ENCODE measurements at regions not wholly inside any gene's neighbourhood (a gene's known extent, or its start where the extent isn't known, plus 50 kb on each side); places are given as distances from the start of the nearest gene placed in this dataset.

- DNase-seq: no peak
Measured at GRCh38 chr18:24741321-24741720, 280.9 kb downstream of the HRH4 start.

DNA sequence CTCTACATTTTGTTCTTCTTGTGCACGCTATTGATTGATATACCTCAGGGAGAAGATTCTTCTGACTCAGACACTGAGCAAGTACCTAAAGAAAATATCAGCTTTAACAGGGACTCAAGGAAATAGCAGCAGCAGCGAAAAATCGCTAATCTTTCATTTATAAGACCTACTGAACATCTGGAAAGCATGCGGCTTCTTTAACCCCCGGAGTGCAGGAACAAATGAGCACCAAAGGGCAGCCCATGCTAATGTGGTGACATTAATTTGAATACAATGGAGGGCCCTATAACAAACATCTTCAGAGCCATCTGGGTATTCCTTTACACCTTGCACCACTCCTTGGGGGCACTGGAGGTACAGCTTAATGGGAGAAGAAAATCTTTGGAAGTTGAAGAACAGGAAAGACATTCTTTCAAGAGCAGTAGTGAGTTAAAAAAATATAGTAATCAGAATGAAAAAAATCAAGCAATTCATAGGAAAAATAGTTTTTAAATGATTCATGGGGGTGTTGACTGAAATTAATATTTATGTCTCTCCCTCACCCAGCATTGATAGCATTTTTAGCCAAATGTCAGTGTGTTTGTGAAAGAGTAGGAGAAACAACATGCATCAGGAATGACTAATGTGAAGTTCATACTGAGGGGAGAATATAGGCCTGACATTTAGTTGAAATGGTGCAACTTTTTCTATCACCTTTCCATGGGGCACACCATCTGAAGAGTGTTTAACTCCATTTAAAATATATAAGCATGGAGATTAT, 281.7 kb downstream of the HRH4 start:
- no peak for DNase-seq

DNA sequence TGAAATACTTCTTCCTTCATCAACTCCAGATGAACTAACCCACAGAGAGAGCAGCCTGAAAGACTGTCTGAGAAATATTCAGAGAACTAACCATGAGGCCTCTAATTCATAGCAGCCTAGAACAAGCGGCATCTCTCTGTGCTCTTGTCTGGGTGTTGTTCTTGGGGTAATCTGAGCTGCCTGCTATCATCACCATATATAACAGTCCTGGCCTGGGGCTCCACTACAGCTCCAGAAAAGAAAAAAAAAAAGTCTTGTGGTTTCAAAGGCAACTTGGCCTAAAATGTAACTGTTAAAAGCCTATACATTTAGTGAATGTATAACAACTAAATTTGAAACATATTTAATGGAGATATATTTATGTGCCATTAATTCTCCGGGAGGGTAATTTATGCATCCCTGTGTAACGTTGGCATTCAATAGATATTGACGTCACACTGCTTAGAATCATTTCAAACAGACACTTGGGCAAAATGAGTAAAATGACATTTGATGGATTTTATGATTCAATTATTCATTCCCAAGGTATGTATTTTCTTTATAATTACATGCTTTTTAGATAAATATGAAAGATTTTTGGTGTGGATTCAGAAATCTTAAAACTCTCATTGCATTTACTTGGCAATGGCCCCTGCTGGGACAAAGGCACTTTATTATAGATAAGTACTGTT, 294.3 kb downstream of the HRH4 start:
- DNase-seq: no peak

DNA sequence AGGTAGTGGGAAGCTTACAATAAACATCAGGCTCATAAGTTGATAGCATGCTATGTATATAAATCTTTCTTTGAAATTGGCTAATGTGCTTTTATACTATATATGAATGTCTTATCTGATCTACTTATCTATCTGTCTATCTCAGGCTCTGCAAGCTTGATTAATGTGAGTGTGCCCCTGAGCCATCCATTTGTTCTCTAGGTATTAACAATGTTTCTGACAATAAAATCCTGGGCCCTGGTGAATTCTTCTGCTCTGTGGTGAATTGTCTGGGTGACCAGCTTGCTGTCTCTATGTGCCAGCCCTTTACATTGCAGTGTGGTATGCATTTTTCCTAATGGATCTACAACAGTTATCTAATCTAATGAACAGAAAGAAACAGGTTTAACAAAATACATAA, 295.9 kb downstream of the HRH4 start:
- DNase-seq: no peak

GRCh38 chr18:24757134-24757533, 296.7 kb downstream of the HRH4 start:
- no peak for DNase-seq

- DNase-seq: no peak
Measured at GRCh38 chr18:24761765-24762164, 301.3 kb downstream of the HRH4 start.

DNA sequence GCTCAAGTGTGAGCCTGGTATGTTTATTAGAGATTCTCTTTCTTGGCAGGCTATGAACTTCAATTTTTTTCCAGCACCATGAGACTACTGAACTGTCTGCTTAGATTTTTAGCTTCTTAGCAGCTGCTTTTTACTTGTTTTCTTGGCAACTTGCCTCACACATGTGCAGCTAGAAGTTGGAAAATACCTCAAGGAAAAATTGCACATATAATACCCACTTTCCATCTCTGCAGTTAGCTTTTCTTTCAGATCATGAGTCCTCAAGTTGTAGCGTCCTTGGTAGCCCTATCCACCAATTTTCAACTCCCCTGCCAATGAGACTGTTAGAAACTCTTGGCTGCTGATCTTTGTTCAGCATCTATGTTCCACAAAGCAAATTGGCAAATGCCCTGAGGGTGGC, 302.1 kb downstream of the HRH4 start:
- no peak for DNase-seq

- no peak for DNase-seq
Measured at GRCh38 chr18:24763765-24764513, 303.5 kb downstream of the HRH4 start.

GRCh38 chr18:24764766-24765165, 304.3 kb downstream of the HRH4 start:
- no peak for DNase-seq

GRCh38 chr18:24766376-24766775, 305.9 kb downstream of the HRH4 start:
- DNase-seq: no peak

DNA sequence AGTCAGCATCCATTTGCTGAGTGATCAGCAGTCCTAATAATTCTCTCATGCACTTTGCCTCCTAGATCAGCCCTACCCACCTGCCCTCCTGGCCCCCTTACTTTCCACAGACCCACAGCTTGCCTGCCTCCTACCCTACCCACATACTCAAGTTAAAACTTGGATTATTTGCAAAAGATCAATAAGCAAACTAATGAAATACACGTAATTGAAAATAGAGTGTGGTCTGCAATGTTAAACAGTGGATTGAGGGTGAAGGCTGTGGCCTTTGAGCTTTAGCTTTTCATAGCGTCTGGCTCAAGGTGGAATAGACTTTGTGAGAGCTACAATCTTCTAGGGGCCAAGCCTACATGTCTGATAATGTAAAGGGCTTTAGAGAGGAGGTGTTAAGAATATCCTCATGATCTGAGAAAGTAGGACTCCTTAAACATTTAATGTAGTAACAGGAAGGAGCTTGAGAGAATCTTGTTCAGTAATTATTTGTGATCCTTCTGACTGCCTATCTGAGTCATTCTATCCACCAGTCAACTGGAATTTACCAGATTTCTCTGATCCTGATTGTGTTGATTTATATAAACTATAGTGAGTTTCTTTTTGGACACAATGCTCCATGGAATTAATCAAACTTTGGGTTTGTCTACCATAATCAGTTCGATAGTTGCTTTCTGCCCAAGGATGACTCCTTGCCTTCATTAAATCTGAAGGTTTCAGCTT, 310.0 kb downstream of the HRH4 start:
- DNase-seq: no peak

- DNase-seq: no peak
Measured at GRCh38 chr18:24771300-24771699, 310.9 kb downstream of the HRH4 start.

DNA sequence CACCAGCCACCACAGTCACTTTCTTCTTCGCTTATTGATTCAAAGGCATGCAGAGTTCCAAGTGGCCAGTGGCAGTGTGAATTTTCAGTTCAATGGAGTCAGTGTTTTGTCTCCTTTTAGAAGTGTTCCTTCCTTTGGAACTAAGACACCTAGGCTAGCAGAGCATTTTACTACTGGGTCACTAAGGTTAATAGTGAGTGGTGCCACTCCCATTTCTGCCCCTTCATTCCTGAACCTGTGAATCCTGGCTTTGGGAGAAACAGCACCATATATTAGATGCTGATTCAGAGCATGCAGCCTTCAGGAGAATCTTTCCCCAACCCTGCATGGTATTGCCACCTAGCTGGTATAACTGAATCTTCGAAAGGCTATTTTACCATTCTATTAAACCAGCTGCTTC, 312.7 kb downstream of the HRH4 start:
- no peak for DNase-seq

- DNase-seq: no peak
Measured at GRCh38 chr18:24776019-24776418, 315.6 kb downstream of the HRH4 start.

DNA sequence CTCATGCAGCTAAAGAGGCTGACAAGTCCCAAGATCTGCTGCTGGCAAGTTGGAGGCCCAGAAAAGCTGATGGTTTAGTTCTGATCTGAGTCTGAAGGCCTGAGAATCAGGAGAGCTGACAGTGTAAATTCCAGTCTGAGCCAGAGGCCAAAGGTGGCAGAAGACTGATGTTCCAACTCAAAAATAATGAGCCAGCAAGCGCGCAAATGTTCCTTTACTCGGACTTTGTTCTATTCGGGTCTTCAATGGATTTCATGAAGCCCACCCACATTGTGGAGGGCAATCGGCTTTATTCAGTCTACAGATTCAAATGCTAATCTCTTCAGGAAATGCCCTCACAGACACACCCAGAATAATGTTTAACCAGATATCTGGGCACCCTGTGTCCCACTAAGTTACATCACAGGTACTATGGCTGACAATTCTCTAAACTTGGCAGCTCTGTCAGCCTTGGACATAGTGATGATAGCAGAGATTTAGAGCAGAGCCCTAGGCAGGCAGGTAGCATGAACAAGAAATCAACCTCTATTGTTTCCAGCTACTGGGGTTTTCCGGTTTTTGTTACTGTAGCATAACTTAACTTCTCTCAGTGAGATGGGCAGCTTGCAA, 318.5 kb downstream of the HRH4 start:
- no peak for DNase-seq

DNA sequence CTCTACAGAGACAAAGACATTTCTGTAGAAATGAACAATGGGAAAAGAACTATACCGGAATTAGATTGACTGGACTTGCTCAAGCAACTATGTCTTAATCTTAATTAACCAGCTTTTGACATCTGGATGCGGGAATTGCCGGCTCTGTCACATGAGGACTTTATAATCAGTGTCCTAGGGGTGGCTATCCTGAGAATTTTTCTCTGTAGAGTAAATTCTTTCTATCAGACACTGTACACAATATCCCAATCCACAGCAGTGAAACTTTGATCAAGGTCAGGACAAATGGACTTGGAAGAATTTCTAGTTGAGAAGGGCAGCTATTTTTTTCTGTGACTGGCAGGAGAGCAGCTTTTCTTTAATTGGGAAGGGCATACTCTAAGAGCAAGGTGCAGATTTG, 322.1 kb downstream of the HRH4 start:
- DNase-seq: no peak

DNA sequence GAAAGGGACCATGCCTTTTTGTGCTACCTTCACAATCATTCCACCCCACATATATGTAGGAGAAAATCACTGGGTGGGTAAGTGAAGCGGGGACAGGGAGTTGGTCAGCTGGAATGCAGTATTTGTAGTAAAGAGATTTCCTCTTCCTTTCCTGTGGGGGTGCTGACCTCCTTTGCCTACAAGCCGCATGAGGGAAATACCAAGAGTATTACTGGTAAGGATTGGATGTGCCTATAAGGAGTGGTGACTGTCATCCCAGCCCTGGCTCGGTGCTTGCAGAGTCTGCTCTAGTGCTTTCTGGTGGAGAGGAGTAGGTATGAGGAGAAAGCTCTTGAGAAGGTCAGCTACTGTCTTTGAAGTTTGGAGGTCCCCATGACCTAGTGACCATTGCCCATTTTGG, 324.6 kb downstream of the HRH4 start:
- DNase-seq: no peak

- DNase-seq: no peak
Measured at GRCh38 chr18:24786027-24786426, 325.6 kb downstream of the HRH4 start.

DNA sequence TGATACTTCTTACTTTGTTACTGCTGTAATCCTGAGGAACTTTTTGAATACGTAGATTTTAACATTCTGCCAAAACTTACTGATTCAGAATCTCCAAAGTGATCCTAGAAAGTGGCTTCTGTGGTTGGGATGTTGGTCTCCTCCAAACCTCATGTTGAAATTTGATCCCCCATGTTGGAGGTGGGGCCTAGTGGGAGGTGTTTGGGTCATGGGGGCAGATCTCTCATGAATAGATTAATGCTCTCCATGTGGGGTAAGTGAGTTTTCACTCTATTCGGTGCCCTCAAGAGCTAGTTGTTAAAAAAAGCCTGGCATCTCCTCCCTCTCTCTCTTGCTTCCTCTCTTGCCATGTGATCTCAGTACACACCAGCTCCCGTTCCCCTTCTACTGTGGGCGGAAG, 329.9 kb downstream of the HRH4 start:
- no peak for DNase-seq

DNA sequence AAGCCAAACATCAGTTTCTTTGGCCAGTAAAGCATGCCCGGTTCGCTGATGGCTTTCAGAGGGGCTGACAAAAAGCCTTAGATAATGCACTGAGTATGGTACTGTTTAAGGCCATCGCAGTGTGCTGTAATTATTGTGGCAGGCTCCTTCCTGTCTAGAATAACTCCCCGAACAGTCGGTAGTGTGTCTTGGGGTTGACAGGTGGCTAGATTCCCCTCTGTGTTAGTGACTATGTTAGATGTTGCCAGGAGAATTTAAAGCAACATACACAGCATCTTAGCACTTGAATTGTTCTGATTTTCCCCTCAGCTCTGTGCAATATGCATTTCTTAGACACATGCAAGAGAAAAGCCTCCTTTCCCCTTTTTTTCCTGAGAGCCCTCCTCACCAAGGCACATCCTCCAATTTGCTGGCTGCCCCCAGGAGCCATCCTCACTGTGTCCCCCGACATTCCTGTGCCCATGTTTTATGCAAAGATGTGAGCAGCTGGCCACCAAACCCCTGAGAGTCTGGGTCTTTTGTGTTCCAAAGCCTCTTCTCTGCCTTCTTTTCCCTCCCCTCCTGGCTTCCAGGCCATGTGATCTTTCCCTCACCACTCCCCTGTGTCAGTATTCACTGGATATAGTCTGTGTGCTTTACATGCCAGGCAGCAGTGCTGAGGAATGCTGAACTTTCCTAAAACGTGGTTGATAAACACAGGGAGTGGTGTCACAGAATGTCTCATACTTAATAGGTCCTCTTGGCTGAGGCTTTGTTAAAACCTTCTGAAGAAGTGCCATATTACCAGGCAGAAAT, 331.5 kb downstream of the HRH4 start:
- DNase-seq: no peak

DNA sequence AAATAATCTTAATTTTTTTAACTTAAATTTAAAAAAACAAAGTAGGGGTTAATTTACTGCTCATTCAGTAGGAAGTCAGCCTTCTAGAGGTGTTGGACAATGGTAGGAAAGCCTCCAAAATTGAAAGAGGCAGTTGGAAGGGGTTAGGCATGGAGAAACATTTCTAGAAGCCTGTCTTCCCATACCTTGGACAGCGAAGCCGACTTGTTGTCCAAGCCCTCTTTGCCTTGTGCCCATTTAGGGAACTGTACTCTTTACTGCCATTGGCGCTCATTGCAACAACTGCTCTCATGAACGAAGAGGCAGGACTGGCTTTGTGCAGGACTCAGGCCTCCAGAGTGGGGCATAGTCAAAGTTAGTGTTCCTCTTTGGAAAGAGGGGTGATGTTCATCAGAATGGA, 333.3 kb downstream of the HRH4 start:
- no peak for DNase-seq

- DNase-seq: no peak
Measured at GRCh38 chr18:24795129-24795528, 334.7 kb downstream of the HRH4 start.
